ENCODE measurements at regions not wholly inside any gene's neighbourhood (a gene's known extent, or its start where the extent isn't known, plus 50 kb on each side); places are given as distances from the start of the nearest gene placed in this dataset.

DNA sequence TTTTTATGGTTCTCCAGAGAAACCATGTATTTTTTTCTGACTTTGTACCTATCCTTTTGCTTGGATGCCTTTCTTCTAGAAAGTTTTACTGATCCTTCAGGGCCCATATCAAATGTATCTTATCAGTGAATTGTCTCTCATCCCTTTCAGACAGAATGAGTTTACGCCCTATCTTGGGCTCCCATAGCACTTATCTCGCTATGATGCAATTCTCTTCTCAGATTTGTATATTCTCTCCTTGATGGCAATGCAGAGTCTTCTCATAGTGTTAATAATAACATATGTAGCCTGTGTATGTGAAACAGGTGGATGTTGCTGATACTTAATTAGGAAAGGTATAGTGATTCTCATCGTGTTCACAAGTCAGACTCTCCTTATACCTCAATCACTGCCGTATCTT is 336.2 kb downstream of the UTRN start:
- no peak overlapping the region for H3K27ac ChIP-seq
- no peak for TF ChIP-seq ZFX (IDR thresholded peaks at IDR 0.05)
- TF ChIP-seq, protein P1, sequence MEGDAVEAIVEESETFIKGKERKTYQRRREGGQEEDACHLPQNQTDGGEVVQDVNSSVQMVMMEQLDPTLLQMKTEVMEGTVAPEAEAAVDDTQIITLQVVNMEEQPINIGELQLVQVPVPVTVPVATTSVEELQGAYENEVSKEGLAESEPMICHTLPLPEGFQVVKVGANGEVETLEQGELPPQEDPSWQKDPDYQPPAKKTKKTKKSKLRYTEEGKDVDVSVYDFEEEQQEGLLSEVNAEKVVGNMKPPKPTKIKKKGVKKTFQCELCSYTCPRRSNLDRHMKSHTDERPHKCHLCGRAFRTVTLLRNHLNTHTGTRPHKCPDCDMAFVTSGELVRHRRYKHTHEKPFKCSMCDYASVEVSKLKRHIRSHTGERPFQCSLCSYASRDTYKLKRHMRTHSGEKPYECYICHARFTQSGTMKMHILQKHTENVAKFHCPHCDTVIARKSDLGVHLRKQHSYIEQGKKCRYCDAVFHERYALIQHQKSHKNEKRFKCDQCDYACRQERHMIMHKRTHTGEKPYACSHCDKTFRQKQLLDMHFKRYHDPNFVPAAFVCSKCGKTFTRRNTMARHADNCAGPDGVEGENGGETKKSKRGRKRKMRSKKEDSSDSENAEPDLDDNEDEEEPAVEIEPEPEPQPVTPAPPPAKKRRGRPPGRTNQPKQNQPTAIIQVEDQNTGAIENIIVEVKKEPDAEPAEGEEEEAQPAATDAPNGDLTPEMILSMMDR (conservative IDR thresholded peaks at IDR 0.05), result no peak

DNA sequence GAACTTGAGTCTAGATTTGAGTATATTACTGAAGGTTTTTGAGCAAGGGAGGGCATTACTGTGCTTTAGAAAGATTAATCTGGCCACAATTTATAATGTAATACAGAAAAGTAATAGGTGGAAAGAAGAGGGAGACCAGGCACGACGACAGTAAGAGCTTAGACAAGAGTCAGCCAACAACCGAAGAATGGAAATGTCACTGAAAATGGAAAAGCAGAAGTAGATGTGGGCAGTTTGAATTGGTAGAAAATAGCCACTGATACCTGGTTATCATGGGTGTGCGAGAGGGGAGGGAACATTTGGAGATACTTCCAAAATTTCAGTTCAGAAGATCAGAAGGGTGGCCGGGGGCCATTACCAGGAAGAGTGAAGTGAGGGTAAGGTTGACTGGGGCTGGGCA is 339.1 kb downstream of the UTRN start:
- H3K27ac ChIP-seq, result no peak overlapping the region
- TF ChIP-seq ZFX (IDR thresholded peaks at IDR 0.05), result no peak
- TF ChIP-seq, protein P1 (conservative IDR thresholded peaks at IDR 0.05), result no peak

DNA sequence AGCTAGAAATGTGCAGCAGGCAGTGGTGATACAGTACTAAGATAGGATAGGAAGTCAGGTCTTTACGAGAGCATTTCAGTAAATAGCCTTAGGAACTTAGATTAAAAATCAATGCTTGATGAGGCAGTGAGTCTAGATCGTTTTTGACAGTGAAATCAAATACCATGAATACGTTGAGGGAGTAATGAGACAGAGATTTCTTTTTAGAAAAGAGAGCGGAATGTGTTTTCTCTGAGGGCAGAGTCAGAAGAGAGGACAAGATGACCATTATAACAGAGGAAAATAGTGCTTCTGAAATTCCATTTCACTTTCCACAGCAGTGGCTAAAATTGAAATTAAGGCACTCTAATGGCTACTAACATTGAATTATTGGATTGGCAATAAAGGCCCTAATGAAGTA is 339.6 kb downstream of the UTRN start:
- TF ChIP-seq, protein P1 (conservative IDR thresholded peaks at IDR 0.05), result no peak
- TF ChIP-seq ZFX (IDR thresholded peaks at IDR 0.05), result no peak
- H3K27ac ChIP-seq, result no peak overlapping the region

DNA sequence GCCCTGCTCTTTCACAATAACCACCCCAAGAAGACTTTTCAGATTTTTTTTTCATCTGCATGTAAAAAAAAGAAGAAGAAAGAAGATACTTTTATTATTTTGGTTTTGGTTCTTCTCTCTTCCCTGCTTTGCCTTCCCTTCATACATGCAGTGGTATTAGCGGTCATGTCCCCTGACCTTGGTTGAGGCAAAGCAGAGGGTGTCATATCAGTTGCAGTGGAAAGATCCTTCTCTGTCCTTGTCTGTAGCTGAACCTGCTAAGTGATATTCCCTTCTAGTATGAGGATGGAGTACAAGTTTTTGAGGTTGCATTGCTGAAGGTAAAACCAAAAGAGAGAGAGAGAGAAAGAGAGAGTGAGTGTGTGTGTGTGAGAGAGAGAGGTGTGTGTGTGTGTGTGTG is 345.7 kb downstream of the UTRN start:
- no peak overlapping the region for H3K27ac ChIP-seq
- no peak for TF ChIP-seq ZFX (IDR thresholded peaks at IDR 0.05)
- TF ChIP-seq, protein P1 (conservative IDR thresholded peaks at IDR 0.05), result no peak

DNA sequence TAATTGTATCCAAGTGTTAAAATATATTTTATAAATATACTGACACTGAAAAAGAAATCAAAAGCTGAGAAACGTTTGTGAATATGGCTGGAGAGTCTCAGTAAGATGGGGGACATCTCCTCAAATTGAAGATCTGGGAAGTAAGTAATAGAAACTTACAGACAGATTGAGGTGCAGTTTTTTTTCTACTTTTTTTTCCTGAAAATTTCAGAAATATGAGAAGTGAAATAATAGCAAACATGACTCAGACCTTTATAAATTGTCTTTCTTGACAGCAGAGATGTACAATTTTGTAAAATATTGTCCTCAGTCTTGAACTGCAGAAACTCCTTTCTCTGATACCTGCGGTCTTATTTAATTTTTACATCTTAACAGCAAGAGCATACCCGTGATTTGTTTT is 347.1 kb downstream of the UTRN start:
- no peak for TF ChIP-seq ZFX (IDR thresholded peaks at IDR 0.05)
- TF ChIP-seq, protein P1 (conservative IDR thresholded peaks at IDR 0.05), result no peak
- no peak overlapping the region for H3K27ac ChIP-seq

DNA sequence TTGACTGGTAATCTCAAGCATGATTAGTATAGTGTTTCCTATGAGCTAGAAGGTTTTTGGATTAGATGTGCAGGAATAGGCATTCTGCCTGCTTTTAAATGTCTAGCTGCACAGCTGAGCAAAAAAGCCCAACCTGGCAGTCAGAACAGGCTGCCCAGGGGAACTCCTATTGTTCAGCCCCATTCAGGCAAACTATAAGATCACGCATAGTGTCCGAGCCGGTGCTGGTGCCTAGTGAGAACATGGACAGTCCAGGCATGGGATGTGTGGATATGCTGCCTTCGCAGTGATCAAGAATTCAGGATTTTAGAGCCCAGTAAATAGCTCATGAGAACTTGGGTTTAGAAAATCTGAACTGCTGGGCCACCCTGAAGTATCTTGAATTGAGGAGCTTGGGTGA is 348.8 kb downstream of the UTRN start:
- TF ChIP-seq, protein P1 (conservative IDR thresholded peaks at IDR 0.05), result no peak
- TF ChIP-seq ZFX (IDR thresholded peaks at IDR 0.05), result no peak
- H3K27ac ChIP-seq, result no peak overlapping the region

DNA sequence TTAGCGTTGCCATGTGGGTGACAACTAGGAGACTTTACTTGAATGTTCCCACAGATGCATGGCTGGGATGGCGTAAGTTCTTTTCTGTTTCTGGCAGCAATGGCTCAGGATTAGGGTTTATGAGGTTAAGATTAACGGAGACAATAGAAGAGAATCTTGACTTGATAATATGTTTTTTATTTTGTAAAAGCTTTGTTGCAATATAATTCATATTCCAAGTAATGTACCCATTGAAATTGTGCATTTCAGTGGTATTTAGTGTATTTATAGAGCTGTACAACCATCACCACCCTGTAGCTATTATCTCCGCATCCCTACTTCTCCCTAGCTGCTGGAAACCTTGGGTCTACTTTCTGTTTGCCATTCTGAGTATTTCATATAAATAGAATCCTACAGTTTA is 349.2 kb downstream of the UTRN start:
- TF ChIP-seq, protein P1 (conservative IDR thresholded peaks at IDR 0.05), result no peak
- no peak for TF ChIP-seq ZFX (IDR thresholded peaks at IDR 0.05)
- H3K27ac ChIP-seq, result no peak overlapping the region

Data from C4-2B (cell line).